Left renal pelvis (tissue), 4 donors: ENCODE measurements at regions not wholly inside any gene's neighbourhood (a gene's known extent, or its start where the extent isn't known, plus 50 kb on each side); places are given as distances from the start of the nearest gene placed in this dataset.

ENCODE experiments used
- DNase-seq, 4 donors: peaks; one replicate each; pipeline ENCODE4 v3.0.0-alpha.2; 2013; ENCODE audit warnings: low read depth in 4 of 4, low spot score in 3 of 4

DNA sequence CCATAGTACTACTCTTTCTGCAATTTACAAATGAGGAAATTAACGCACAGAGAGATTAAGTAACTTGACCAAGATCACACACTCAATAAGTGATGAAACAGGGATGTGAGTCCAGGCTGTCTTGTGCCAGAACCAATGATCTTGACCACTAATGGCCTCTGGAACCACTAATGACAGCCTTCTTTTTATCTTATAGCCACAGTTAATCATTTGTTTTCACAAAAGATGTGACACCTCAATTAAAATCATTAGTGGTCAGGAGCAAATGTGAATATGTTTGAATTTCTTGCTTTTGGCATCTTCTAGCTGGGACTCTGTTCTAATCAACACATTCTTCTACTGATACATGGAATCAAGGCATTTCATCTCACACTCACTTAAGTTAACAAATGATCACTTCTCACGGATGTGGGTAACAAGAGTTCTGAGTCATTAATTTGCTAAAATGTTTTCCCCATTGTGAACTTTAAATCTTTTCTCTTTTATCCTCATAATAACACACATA, 102.7 kb upstream of the CD180 start:
- no peak for DNase-seq

DNA sequence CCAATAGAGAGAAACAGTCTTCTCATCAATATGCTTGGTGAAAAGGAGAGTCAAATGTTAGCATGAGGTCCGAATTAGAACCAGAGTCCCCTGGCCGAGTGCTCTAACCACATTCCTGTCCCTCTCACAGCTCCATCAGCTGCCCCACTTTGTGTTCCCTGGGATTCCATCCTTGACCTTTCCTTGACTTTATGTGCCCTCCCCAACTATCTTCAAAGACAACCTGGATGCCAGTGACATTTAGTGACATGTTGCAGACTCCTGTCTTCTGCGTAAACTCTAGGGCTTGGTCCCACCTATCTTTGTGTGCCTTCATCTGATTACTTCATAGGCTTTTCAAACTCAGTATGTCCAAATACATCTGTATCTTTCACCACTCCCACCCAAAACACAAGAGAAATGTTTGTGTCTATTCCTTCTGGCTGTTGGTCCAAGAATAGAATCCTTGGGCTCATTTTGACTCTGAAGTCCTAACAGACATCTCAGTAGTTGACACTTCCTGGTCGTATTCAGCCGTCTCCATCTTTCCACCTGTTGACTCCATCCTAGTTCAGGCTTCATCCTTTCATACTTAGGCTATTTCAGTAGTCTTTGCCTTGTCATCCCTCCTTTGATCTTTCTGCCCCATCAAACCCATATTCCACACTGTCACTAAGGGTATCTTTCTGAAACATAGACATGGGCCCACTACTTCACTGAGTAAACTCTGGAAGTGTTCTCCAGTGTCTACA, 101.4 kb upstream of the CD180 start:
- no peak for DNase-seq

DNA sequence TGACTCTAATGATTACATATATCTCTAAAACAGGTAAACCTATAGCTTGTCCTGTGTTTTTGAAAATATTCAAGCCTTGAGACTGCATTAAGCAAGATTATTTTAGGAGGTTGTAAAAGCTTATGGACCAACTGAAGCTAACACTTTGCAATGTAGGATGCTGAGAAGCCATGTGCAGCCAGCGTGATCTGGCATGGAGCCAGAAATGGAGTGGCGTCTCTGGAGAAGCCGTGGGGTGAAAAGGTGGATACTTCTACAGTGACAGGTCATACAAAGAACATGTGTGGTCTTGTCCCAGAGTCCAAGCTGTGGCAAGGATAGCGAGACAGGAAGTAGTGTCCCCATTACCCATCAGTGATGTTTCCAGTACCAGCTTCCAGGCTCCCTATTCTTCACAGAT, 100.8 kb upstream of the CD180 start:
- DNase-seq, result no peak

DNA sequence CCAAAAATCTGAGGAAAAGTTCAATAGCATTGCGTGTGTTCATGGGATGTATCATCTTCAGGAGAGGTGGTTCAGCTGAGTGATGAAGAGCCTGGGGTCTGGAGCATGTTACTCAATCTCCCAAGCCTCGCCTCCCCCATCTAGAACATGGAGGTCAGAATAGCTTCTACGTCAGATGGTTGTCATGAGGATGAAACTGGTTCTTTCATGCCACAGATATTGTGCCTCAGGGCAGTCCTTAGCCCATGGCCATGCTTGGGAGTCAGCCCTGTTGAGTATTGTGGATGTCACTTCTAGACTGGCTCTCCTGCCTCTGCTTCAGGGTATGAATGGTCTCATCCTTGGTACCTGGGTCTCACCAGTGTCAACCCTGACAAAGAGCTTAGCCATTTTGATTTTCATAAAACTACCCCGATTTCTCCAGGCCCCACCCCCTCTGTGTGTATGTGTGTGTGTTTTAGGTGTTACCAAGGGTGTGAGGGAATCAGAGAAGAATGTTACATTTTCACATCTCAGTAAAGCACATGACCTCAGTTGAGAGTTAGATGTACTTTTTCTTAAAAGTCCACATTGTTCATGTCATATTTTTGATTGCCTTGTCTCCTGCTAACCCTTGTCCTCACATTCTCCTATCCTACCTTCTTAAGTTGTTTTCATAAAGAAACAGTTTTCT, 97.8 kb upstream of the CD180 start:
- DNase-seq, result no peak

DNA sequence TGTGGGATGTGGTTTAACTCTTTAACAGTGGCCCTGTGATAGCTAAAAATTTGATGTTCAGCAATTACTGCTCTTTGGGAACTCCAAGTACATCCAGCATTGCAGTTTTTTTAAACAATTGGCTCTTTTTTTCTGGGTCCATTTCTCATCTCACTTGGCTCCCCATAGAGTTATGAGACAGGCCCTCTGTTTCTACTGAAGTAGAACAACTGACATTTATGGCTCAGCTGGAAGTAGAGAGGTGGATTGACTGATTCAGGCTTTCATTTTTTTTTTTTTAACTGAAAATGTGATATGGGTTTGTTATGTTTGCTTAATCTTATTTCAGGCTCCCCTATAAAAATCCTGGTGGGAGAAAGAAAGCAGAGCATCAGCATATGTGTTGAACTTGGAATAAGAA, 96.6 kb upstream of the CD180 start:
- no peak for DNase-seq

DNA sequence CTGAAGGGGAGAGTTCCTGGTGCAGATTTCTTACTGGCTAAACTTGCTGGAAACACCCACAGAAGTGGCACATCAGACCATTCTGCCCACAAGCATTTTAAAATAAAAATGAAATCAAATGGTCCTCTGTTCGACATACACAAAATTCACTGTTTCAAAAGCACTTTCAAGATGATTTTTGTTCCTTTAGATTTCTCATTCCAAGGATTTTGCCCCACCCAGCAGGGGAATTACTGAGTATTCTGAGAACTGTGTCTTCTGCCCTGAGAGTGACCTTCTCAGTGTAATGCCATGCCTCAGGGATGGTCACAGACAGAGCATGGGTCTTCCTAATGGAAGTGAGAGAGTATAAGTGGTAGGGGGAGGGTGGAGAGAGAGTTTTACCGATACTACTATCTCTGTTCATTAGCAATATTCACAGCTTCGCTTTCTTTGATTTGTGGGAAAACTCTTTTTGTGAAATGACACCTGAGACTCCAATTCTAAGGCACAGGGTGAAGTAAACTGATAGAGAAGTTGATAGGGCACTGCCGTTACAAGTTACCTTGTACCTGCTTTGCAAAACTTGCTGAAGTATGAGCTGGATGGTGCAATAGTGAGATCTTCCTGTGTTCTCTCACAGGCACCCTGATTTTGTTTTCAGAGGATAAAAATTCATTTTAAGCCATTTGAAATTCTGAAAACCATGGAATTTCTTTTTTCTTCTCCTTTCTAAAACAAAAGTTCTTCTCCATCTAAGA, 95.8 kb upstream of the CD180 start:
- DNase-seq, result no peak

DNA sequence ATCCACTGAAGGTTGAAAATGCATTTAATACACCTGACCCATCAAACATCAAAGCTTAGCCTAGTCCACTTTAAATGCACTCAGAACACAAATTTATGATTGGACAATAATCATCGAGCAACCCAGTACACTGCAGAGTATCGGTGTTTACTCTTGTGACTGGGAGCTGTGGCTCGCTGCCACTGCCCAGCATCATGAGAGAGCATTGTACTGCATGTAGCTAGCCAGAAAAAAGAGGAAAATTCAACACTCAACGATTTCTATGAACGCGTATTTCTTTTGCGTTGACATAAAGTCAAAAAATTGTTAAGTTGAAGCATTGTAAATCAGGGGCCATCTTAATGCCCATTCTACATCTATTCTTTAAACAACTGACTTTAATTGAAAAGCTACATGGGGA, 95.1 kb upstream of the CD180 start:
- DNase-seq, result no peak

DNA sequence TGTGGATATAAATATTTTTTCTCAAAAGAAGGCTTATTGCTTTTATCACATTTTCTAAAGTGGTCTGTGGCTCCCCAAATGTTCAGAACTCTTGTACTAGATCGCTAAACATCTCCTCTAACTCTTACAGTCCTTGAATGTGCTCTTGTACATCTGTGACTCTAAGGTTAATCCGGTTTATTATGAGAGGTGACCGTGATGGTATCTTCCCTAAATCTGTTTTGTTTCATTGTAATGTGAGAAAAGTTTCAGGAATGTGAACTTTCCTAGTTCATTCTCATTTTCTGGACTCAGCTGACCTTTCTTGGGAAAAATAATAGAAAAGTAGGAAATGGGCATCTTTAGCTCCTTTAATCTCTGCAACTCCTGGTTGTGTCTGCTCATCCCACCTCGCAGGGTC, 94.5 kb upstream of the CD180 start:
- no peak for DNase-seq

DNA sequence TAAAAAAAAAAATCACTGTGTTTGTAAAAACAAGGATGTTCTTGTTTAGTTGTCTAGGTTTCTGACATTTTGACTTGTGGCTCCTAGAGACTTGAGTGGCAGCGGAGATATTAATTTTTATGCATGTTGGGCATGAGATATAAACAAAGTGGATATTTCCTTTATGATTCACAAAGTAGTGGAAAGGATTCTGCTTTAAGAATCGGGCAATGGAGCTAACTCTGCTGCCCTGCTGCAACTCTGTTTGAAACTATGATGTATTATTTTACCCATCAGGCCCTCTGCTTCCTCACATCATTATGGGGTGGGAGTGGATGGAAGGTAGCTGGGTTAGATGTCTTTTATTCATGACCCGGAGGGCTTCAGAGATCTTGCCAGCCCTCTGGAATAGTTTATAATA, 94.1 kb upstream of the CD180 start:
- no peak for DNase-seq

DNA sequence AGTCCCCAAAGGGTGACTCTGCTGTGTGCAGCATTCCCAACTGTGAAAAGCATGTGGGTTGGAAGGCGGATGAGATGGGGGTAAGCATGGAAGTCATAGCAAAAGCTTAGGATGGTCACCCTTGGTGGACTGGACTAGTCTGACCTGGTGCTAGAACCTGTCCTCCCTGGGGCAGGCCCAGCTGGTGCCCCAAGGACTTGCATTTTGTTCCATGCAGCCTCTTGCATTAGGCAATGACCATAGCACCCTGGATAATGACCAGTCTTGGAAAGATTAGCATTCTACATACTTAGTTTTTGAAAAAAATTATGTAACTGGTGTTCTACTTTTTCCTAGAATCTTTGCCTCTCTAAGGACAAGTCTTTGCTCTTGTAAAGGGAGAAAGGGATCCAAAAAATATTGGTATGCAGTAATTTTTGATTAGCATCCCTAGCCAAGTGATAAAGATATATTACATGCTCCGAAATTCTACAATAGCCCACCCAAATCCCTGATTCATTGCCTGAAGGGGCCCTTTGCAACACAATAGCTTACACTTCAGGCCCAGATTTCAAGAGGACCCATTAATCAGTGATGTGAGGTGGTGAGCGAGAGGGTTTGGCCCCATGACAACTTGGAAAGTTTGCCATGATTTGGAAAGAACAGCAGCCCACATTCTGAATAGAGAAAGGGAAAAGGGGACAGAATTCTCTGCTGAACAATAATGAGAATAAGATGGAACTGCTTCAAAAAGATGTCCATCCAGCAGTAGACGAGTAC, 93.3 kb upstream of the CD180 start:
- no peak for DNase-seq

DNA sequence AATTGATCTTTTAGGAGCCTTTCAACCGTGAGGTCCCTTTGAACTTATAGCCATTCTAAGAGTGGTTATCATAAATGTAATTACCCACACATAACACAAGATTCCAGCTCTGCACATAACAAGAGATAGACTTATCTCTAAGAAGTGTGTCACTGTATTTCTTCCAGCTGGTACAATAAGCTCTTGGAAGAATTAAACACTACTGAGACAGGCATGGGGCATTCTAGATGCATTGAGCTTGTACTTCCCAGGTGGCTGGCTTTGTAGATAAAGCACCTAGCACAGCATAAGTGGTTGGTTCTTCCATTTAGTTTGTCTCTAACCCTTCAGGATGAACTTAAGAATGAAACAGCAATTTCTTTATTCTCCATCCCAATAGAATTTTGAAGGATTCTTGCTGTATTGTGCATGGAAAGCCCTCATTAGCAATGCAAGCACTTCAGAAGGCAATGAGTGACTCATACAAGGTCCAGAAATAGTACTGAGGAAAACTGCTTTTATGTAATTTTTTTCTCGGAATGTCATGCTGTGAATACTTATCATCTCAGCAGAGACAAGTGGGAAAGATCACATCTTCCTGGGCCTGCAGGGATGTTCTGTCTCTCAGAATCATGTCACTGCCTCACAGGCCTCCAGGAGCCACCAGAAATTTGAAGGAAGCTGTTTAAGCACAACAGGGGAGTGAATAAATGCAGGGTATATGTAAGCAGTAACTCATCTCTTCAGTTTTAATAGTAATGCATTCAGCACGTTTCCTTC, 91.1 kb upstream of the CD180 start:
- DNase-seq, result no peak

DNA sequence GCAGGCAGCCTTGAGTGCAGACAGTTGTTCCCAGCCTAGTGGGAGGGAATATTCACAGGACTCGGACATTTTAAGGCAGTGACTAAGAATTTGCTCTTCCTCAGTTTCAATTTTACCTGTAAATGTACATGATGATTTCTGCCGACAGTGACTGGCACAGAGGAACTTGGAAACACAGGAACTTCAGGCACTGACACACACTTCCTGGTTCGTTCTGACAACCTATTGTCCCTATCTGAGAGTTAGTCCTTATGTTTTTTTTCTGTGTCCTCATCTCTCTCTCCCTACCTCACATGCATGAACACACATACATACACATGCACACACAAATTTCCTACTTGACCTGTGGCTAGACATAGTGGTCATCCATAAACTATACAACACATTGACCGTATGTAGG, 89.4 kb upstream of the CD180 start:
- no peak for DNase-seq

DNA sequence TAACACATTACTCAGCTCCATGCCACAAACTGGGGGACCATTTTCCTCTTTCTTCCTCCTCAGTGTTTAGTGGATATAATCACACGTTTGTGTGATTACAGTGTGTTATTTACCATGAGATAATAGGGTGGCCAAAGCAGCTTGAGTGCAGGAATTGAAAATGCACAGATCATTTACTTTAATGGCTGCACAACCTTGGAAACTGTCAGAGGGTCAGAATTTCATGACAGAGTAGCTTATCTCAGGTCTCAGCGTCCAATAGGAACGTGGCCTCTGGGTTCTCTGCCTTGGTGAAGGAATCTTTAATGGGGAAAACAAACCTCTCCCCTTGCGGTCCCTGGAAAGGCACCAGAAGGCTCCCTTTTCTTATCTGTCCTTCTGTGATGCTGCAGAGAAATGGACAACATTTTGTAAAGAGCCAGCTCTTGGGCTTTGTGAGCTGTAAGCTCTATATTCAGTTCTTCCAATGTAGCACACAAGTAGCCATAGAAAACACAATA, 87.4 kb upstream of the CD180 start:
- no peak for DNase-seq

DNA sequence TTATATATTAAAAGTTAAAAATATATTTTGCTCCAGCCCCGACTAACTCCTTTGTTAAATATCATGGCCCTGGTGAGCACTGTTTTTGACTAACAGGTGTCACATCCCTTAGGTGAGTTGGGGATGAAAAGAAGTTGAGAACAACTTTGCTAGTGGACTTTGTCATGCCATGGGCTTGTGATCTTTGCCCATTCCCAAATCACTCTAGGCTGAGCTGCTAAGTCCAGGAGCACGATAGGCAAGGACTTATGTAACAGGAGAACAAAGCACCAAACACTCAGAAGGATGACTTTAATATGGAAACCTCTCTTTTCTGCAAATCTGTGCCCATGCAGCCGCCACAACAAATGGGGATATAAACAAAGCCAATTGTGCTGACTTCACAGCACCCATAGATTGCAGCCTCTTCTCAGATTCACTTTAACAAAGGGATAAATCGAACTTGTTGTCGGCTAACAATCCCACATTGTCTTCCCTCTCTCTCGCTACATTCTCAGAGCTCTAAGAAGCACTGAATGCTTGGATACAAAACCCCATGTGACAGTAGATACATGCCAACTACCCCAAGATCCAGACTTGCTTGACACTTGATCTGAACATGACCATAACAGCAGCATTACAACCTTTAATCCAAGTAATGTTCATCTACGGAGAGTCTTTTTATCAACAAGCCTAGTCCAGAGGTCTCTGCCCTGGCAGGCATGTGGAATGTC, 86.8 kb upstream of the CD180 start:
- DNase-seq, result no peak

DNA sequence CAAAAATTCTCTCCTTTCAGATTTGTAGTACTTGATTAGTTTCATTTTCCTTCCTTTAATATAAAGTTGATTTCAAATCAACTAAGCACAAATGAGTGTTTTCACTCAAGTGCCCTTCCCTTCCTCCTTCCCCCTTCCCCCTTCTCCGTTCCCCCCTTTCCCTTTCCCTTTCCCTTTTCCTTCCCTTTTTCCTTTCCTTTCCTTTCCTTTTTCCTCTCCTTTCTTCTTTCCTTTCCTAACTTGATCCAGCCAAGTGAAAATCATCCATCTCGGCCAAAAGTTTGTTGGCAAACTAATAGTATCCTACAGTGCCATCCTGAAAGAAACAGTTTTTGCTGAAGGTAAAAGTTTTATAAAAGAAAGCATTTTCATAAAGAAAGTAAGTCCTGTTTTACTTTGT, 85.3 kb upstream of the CD180 start:
- DNase-seq, result no peak

DNA sequence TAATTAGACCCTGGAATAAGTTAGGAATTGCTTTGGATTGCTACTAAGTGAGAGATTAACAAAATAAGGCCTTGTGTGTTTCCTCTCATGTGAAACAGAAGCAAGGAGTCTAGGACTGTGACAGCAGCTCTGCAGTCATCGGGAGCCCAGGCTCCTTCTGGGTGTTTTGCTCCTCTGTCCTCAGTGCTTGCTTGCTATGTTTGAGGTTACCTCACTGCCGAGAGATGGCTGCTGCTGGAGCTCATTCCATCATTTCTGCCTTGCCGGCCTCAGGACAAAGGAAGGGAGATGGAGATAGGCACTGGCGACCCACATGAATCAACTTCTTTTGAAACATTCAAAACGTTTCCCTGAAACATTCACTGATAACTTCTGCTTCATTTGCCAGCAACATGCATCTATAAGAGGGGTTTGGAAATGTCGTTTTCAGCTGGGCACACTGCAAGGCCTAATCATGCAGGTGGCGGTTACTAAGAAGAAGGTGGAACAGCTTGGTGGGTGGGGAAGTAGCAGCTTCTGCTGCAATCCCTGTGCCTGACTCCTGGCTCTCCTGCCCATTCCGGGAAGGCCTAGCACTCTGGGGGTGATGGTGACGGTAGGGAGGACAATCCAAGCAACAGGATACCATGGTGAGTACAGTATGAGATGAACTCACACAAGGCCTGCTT, 77.2 kb upstream of the CD180 start:
- DNase-seq, result no peak

DNA sequence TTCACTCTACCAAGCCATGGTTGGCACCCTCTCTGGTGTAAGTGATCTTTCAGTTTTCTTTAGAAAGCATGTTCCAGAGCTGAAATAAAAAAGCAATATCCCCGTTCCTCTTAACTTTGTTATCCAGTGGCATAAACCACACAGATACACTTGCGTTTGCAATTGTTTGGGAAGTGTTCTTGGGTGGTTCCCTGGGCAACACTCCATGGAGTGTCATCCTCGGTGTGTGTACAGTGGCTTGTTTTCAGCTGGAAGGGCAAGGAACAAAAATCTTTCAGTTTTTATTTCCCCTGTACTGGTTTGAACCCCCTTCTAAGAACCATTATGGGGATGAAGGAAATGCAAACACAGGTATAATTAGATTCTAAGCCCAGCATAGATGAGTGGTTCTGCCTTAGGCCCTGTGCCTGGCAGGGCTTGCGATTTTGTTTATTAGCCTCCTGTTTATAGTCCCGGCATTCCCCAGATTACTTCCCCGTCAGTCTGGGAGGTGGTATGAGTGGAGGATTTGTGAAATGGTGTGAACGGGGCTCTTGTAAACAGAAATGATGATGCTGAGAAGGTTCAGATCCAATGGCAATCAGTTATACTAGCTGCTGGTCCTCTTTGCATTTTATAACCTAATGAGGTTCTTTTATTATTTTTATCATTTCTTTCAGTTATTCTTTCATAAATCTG, 76.0 kb upstream of the CD180 start:
- no peak for DNase-seq
